GM21526 (cell line): ENCODE measurements at regions not wholly inside any gene's neighbourhood (a gene's known extent, or its start where the extent isn't known, plus 50 kb on each side); places are given as distances from the start of the nearest gene placed in this dataset.
"Not testable (repeated sequence)": the region's sequence is repeated elsewhere in the genome, so short reads cannot be mapped to it uniquely, and the experiment has no call there.

Source experiments
- ATAC-seq: cut with Tn5 transposase; IDR thresholded peaks from one replicate; pipeline ENCODE4 v1.9.1; 2021; ENCODE audit warnings: moderate library complexity; ENCODE audit not compliant: unreplicated experiment, low FRiP score

GRCh38 chr14:25351269-25351668, 301.3 kb upstream of the STXBP6 start:
- ATAC-seq: no peak

GRCh38 chr14:25350802-25351201, 300.9 kb upstream of the STXBP6 start:
- ATAC-seq: no peak

- no peak for ATAC-seq
Observed at GRCh38 chr14:25350021-25350420, 300.1 kb upstream of the STXBP6 start.

GRCh38 chr14:25349269-25349668, 299.3 kb upstream of the STXBP6 start:
- ATAC-seq: no peak

- ATAC-seq: no peak
Observed at GRCh38 chr14:25340882-25341281, 290.9 kb upstream of the STXBP6 start.

GRCh38 chr14:25322784-25323183, 272.8 kb upstream of the STXBP6 start:
- no peak for ATAC-seq

GRCh38 chr14:25316007-25316406, 266.1 kb upstream of the STXBP6 start:
- ATAC-seq: not testable (repeated sequence)

- ATAC-seq: no peak
Observed at GRCh38 chr14:25308244-25308643, 258.3 kb upstream of the STXBP6 start.

GRCh38 chr14:25303934-25304333, 254.0 kb upstream of the STXBP6 start:
- no peak for ATAC-seq

- no peak for ATAC-seq
Observed at GRCh38 chr14:25298238-25298637, 248.3 kb upstream of the STXBP6 start.

GRCh38 chr14:25290154-25290553, 240.2 kb upstream of the STXBP6 start:
- not testable (repeated sequence) for ATAC-seq

- ATAC-seq: no peak
Observed at GRCh38 chr14:25274529-25274928, 224.6 kb upstream of the STXBP6 start.

- no peak for ATAC-seq
Observed at GRCh38 chr14:25267186-25267585, 217.2 kb upstream of the STXBP6 start.

- ATAC-seq: no peak
Observed at GRCh38 chr14:25259470-25259869, 209.5 kb upstream of the STXBP6 start.

- ATAC-seq: no peak
Observed at GRCh38 chr14:25252793-25253192, 202.8 kb upstream of the STXBP6 start.

- ATAC-seq: no peak
Observed at GRCh38 chr14:25250516-25250915, 200.6 kb upstream of the STXBP6 start.

GRCh38 chr14:25247609-25248008, 197.7 kb upstream of the STXBP6 start:
- ATAC-seq: no peak

- no peak for ATAC-seq
Observed at GRCh38 chr14:25246751-25247150, 196.8 kb upstream of the STXBP6 start.

- no peak for ATAC-seq
Observed at GRCh38 chr14:25239170-25239569, 189.2 kb upstream of the STXBP6 start.

- no peak for ATAC-seq
Observed at GRCh38 chr14:25237845-25238244, 187.9 kb upstream of the STXBP6 start.

- no peak for ATAC-seq
Observed at GRCh38 chr14:25233613-25234012, 183.7 kb upstream of the STXBP6 start.

GRCh38 chr14:25231004-25231403, 181.1 kb upstream of the STXBP6 start:
- no peak for ATAC-seq

GRCh38 chr14:25226214-25226613, 176.3 kb upstream of the STXBP6 start:
- ATAC-seq: no peak
